Ishikawa (cell line): ENCODE measurements at regions not wholly inside any gene's neighbourhood (a gene's known extent, or its start where the extent isn't known, plus 50 kb on each side); places are given as distances from the start of the nearest gene placed in this dataset.

Experiments used
- CEBPB ChIP-seq: IDR thresholded peaks from 2 replicates; pipeline ENCODE4 v1.6.1; 2012
- CREB1 ChIP-seq: IDR thresholded peaks from 2 replicates; pipeline ENCODE4 v1.6.1; 2012; ENCODE audit warnings: low read depth
- EGR1 ChIP-seq: IDR thresholded peaks from 2 replicates; pipeline ENCODE4 v1.6.1; 2012
- EP300 ChIP-seq: IDR thresholded peaks from 2 replicates; pipeline ENCODE4 v1.6.1; 2012; ENCODE audit warnings: borderline replicate concordance
- FOXM1 ChIP-seq: IDR thresholded peaks from 2 replicates; pipeline ENCODE4 v1.6.1; 2012; ENCODE audit warnings: low read depth, borderline replicate concordance
- NFIC ChIP-seq: IDR thresholded peaks from 2 replicates; pipeline ENCODE4 v1.6.1; 2012
- RAD21 ChIP-seq: IDR thresholded peaks from 2 replicates; pipeline ENCODE4 v1.6.1; 2012; ENCODE audit warnings: low read depth
- TAF1 ChIP-seq: IDR thresholded peaks from 2 replicates; pipeline ENCODE4 v1.6.1; 2012; ENCODE audit warnings: low read depth, mild to moderate bottlenecking
- TCF12 ChIP-seq: IDR thresholded peaks from 2 replicates; pipeline ENCODE4 v1.6.1; 2012; ENCODE audit warnings: low read depth
- TEAD4 ChIP-seq: IDR thresholded peaks from 2 replicates; pipeline ENCODE4 v1.6.1; 2012
- YY1 ChIP-seq: IDR thresholded peaks from 2 replicates; pipeline ENCODE4 v1.6.1; 2012; ENCODE audit warnings: low read depth
- ZBTB7A ChIP-seq: IDR thresholded peaks from 2 replicates; pipeline ENCODE4 v1.6.1; 2012; ENCODE audit warnings: low read depth
- TF ChIP-seq, protein P1 (sequence below): IDR thresholded peaks from 2 replicates; pipeline ENCODE4 v1.6.1; 2012
- TF ChIP-seq, protein P2 (sequence below): IDR thresholded peaks from 2 replicates; pipeline ENCODE4 v1.6.1; 2012
- TF ChIP-seq, protein P3 (sequence below): IDR thresholded peaks from 2 replicates; pipeline ENCODE4 v1.6.1; 2012; ENCODE audit warnings: low read depth, mild to moderate bottlenecking

DNA sequence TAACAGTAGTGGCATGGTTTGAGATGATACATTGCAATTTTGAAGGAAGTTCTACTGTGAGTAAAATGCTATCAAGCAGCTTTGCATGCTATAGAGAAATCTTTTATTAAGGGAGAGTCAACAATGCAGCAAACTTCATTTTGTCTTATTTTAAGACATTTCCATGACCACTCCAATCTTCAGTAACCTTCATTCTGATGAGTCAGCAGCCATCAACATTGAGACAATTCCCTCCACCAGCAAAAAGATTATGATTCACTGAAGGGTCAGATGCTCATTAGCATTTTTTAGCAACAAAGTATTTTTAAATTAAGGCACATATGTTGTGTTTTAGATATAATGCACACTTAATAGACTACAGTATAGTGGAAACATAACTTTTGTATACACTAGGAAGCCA is 235.7 kb downstream of the DSC3 start:
- TF ChIP-seq CREB1: no peak
- no peak for TF ChIP-seq EP300
- no peak for TF ChIP-seq ZBTB7A
- TF ChIP-seq, protein P1, sequence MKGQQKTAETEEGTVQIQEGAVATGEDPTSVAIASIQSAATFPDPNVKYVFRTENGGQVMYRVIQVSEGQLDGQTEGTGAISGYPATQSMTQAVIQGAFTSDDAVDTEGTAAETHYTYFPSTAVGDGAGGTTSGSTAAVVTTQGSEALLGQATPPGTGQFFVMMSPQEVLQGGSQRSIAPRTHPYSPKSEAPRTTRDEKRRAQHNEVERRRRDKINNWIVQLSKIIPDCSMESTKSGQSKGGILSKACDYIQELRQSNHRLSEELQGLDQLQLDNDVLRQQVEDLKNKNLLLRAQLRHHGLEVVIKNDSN: no peak
- TF ChIP-seq, protein P2, sequence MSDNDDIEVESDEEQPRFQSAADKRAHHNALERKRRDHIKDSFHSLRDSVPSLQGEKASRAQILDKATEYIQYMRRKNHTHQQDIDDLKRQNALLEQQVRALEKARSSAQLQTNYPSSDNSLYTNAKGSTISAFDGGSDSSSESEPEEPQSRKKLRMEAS: no peak
- no peak for TF ChIP-seq TCF12
- no peak for TF ChIP-seq YY1
- TF ChIP-seq CEBPB: no peak
- TF ChIP-seq NFIC: no peak
- no peak for TF ChIP-seq EGR1
- no peak for TF ChIP-seq RAD21
- no peak for TF ChIP-seq TAF1
- no peak for TF ChIP-seq TEAD4

DNA sequence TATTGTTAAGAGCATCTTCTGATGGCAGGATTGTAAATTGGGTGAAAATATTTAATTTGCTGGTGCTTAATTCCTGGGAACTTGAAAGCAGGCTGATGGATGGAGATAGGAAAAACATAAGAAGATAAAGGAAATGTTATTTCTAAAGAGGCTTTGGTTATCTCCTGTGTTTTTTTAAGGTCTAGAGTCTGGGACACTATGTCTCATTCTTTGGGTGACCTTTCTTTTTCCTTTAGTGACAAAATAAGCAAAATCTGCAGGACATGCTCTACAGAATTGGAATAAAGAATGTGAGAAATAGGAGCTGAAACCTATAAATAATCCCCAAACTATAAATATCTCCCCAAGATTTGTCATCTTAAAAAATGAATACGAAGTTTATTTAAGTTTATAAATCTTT is 241.7 kb downstream of the DSC3 start:
- TF ChIP-seq YY1 (no peak), ZBTB7A (no peak), EGR1 (no peak), NFIC (no peak), TCF12 (no peak), FOXM1 (no peak), TAF1 (no peak), CEBPB (no peak), EP300 (no peak), TEAD4 (no peak), CREB1 (no peak), RAD21 (no peak)
- TF ChIP-seq, protein P1: no peak
- TF ChIP-seq, protein P2: no peak
- TF ChIP-seq, protein P3, sequence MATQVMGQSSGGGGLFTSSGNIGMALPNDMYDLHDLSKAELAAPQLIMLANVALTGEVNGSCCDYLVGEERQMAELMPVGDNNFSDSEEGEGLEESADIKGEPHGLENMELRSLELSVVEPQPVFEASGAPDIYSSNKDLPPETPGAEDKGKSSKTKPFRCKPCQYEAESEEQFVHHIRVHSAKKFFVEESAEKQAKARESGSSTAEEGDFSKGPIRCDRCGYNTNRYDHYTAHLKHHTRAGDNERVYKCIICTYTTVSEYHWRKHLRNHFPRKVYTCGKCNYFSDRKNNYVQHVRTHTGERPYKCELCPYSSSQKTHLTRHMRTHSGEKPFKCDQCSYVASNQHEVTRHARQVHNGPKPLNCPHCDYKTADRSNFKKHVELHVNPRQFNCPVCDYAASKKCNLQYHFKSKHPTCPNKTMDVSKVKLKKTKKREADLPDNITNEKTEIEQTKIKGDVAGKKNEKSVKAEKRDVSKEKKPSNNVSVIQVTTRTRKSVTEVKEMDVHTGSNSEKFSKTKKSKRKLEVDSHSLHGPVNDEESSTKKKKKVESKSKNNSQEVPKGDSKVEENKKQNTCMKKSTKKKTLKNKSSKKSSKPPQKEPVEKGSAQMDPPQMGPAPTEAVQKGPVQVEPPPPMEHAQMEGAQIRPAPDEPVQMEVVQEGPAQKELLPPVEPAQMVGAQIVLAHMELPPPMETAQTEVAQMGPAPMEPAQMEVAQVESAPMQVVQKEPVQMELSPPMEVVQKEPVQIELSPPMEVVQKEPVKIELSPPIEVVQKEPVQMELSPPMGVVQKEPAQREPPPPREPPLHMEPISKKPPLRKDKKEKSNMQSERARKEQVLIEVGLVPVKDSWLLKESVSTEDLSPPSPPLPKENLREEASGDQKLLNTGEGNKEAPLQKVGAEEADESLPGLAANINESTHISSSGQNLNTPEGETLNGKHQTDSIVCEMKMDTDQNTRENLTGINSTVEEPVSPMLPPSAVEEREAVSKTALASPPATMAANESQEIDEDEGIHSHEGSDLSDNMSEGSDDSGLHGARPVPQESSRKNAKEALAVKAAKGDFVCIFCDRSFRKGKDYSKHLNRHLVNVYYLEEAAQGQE: no peak

DNA sequence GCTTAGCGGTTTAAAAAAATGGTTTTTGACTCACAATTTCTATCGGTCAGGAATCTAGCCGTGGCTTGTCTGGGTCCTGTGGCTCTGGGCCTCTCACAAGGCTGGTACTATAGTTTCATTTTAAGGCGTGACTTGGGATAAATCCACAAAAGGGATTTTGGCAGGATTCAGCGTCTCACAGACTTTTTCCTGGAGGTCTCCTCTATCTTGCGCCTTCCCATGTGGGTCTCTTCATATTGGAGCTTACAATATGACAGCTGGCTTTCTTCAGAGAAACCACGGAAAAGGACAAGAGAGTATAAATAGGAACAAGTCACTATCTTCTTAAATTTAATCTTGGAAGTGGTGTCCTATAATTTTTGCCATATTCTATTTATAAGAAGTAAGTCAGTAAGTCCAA is 250.5 kb downstream of the DSC3 start:
- TF ChIP-seq TCF12 (no peak), EP300 (no peak), YY1 (no peak), TEAD4 (no peak), RAD21 (no peak), ZBTB7A (no peak), EGR1 (no peak), NFIC (no peak), TAF1 (no peak), FOXM1 (no peak), CEBPB (no peak), CREB1 (no peak)
- TF ChIP-seq, protein P2: no peak
- TF ChIP-seq, protein P3: no peak
- TF ChIP-seq, protein P1: no peak

DNA sequence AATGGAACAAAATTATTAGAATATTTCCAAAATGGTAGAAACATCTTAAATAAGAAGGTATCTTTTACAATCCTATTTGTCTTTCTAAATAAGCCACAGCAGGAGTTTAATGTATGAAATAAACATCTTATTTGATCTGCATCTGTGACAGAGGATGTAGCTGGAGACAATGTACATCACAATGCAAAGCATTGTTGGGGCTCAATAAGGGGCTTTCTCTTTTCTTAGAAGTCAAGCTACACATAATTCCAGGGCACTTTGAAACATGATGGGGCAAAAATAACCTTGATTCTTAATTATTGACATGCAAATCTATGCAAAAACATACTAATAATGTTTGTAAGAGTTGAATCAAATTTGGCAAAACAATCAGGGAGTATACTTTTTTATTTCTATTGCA is 255.1 kb downstream of the DSC3 start:
- no peak for TF ChIP-seq TAF1
- TF ChIP-seq NFIC: no peak
- TF ChIP-seq RAD21: no peak
- TF ChIP-seq CREB1: no peak
- TF ChIP-seq FOXM1: no peak
- TF ChIP-seq, protein P3: no peak
- no peak for TF ChIP-seq EGR1
- no peak for TF ChIP-seq CEBPB
- TF ChIP-seq EP300: no peak
- TF ChIP-seq, protein P2: no peak
- no peak for TF ChIP-seq ZBTB7A
- TF ChIP-seq YY1: no peak
- no peak for TF ChIP-seq TCF12
